HG02870 (cell line): ENCODE measurements at regions not wholly inside any gene's neighbourhood (a gene's known extent, or its start where the extent isn't known, plus 50 kb on each side); places are given as distances from the start of the nearest gene placed in this dataset.
A peak's percentile ranks its signal among the peaks of the same experiment; 100 is the strongest.

Source experiments
- ATAC-seq: cut with Tn5 transposase; IDR thresholded peaks from one replicate; pipeline ENCODE4 v1.9.1; 2021; ENCODE audit warnings: mild to moderate bottlenecking, moderate library complexity; ENCODE audit not compliant: unreplicated experiment

GRCh38 chr1:94734963-94735901, 84.9 kb upstream of the SLC44A3 start:
- no peak for ATAC-seq

DNA sequence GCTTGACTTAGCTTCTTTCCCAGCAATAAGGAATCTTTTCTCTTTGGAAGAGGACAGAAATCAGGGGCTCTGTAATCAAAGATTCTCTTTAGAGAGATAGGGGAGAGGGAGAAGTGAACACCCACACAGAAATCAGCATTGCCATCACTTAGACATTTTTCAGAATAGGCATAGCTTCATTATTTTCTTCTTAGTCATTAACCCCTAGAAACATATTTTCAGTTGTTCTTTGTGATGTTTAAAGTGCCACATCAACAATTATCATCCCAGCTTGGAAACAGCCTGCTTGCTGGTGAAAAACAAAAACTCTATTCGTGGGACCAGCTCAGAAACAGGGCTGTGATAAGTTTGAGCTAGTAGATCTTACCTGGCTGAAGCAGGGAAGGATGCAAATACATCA, 88.3 kb upstream of the SLC44A3 start:
- no peak for ATAC-seq

DNA sequence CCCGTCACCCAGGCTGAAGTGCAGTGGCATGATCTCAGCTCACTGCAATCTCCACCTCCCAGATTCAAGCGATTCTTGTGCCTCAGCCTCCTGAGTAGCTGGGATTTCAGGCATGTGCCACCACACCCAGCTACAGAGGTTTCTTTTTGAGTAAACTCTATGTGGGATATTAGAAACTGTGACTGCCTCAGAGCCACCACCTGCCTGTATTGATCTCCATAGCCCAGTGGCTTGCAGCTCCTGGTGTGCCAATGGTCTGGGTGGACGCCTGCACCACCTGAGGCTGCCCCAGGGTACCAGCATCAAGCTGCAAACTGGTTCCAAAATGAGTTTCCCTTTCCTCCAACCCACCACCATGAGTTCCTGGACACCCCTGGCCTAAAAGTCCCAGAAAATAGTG, 89.7 kb upstream of the SLC44A3 start:
- ATAC-seq, result no peak

DNA sequence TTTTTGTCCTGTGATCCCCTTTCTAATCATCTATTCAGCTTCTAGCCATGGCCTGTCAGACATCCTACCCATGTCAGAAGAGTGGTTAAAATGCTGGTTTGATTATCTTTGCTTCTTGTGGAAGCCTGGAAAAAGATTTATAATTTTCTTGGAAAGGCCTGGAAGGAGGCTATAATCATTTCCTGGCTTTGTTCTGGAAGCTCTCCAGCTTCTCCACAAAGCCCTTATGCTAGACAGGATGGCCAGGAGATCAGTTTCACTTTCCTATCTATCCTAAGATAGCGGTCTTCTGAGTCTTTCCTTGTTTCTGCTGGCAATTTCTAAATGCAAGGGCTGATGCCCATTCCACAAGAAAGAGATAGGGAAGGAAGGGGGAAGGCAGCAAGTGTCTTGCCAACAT, 90.9 kb upstream of the SLC44A3 start:
- no peak for ATAC-seq

DNA sequence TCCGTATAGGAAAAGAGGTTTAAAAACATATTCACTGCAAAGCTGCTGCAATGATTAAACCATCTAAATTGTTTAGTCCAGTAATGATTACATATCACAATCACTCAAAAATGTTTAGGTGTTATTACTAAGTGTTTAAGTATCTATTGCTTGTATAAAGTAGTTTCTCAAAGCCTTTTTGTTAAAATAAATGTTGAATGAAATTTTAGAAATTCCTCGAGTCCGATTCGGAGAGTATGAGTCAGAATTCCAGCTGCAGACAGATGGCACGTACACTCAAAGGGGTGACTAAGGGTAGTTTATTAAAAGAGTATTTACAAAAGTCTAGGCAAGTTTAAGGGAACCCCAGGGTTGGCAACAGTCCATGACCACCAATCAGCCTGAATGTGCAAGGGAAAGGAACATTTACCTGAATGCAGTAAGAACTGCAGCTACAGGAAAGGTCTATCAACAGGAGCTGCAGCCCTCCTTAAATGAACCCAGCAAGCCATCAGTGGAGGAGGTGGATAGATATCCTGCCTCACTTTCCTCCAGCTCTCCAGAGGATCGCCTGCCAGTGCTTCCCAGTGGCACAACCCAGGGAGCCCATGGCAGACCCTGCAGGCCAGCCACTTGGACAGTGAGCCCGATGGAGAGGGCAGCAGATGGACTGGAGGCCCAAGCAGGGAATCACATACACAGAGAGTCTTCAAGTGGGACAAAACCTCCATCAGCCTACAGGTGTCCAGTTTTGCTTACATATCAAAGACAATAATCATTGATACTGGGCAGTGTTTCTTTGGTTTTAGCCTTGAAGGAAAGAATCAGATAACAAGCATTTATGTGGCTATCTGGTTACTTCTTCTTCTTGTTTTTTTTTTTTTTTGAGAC, 92.1 kb upstream of the SLC44A3 start:
- ATAC-seq, result no peak

DNA sequence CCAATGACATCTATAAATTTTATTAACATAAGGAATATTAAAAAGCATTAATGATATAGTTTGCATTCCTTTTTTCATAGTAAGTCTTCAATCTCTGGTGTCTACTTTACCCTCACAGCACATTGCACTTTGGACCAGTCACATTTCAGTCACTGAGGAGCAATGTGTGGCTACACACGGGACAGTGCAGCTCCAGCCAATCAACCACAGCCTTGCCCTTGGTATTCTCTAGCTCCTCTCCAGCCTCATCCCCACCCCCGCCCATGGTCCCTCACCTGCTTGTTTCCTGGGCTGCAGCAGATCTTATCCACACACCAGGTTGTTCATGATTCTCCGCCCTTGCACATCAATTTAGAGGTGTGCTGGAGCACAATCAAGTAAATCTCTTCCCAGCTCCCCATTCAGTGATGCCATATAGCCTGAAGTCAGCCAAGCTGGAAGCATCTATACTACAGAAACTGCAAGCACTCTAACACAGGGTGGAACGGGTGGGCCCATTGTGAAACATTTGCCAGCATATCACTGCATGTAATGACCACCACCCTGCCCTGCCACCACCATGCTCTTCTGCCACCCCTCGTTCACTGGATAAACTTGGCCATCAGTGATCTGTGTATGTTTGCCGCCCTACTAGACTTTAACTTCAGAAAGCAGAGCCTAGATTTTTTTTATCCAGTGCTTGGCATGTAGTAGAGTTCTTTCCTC, 93.0 kb upstream of the SLC44A3 start:
- ATAC-seq, result no peak

- no peak for ATAC-seq
Measured at GRCh38 chr1:94725566-94725965, 94.6 kb upstream of the SLC44A3 start.

DNA sequence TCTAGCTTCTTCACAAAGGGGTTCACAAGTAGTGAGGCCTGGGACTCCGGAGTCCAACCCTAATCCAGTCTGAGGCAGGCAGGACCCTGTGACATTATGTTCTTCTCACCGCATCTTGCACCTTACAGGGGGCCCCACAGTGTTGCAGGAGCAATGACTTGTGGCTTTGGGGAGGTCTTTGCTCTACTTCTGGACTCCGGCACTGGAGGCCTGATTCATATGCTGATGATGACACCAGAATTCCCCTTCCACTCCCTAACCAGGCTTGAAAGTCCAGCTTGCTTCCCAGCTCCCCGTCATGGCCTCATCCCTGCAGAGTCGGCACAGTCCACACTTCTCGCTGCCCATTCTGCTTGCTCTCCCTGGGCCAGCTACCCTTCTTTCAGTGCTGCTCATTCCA, 96.3 kb upstream of the SLC44A3 start:
- ATAC-seq, result no peak

DNA sequence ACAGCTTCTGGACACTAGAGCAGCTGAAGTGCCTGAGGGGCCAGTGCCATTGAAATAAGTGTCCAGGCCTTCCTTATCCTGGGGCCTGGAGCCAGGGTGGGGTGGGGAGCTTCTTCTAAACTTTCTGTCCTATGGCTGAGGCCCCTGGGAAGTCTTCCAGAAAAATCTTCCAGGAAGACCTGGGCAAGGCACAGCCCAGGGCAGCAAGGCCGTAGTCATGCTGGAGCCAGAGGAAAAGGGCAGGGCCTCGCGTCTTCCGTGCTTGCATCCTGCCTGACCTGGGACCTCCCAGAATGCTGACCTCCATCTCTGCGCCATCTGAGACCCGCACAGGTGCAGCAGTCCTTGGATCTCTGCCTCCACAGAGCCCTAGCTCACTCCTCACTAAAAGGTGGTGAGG, 96.7 kb upstream of the SLC44A3 start:
- ATAC-seq, result no peak

DNA sequence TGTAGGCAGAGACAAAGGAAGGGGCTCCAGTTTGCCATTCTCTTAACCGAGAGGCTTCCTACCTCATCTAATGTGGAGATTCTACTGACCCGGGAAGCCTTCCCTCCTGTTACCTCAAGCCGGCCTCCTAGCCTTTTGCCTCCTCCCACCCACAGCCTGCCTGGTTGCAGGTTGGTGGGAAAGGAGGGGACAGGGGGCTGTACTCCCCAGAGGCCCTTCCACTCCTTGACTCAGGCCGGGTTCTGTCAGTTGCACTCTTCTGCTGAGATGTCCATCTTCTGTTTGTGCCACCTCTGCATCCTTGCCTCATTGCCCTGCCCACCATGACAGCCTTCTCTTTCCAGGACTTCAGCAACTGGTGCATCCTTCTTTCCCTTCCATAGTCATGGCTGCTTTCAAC, 98.0 kb upstream of the SLC44A3 start:
- ATAC-seq, result no peak

DNA sequence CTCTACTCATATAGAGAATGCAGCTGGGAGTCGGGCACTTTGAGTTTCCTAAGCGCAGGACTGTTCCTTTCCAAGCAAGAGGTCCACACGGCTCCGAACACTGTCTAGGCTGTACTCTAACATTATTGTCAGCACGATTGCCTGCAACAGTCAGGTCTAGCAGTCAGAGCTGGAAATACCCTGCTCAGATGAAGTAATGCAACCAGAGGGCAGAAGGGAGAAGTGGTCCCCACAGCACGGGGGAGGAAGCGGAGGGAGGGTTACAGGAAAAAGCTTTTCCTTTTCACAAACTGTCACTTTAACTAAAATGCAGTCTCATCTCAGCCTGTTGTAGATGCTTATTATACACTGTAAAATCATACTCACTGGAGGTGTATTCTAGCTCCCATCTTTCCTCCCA, 98.9 kb upstream of the SLC44A3 start:
- peak; percentile 40 for ATAC-seq

DNA sequence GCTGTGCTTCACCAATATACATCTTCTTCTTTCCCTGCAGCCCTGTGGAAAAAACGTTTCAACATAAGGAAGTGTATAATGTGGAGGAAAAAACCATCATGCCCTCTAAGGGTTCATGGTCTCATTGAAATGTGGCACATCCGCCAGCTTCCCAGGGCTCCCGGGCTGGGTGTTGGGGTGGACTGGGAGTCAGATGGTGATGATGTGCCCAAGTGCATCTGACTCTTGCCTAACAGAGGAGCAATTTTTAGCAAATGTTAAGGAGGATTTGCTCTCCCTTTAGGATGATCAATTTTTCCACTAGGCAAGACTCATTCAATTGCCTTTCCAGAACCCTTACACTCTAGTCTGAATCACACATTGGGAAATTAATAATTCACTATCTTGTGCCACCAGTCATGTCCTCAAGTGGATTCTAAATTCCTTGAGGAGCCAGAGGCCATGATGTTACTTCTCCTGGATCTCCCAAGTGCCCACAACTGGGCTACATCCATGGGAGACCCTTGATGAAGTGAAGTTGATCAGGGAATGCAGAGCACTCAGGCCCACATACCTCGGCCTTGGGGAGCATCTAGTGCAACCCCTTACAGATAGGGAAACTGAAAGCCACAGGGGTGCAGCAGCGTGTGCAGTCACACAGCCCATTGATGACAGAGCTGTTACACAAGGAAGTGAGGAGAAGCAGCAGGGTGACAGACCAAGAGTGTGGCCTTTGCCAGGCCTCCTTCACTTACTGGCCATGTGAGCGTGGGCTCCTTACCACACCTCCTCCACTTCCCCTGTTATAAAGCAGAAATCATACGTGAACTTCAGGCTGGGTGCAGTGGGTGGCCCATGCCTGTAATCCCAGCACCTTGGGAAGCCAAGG, 100.0 kb upstream of the SLC44A3 start:
- ATAC-seq, result peak; percentile 100

GRCh38 chr1:94716965-94717364, 103.2 kb upstream of the SLC44A3 start:
- ATAC-seq, result no peak

DNA sequence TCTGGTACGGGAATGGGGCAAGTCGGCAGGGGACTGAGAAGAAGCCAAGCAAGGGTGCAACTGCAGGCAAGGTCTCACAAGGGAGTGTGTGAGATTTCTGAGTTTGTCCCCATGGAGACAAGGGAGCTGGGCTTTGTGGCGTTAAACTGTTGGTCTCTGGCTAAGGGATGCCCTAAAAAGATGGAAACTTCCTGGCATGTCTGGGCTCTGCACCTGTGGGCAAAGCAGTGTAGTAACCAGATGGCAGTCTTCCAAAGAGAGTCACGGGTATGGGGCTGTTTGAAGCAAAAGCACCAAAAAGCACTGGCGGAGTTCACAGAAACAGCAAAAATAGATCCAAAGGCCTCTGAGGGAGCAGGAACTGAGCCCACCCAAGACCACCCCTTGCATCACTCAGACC, 104.8 kb upstream of the SLC44A3 start:
- ATAC-seq, result no peak

DNA sequence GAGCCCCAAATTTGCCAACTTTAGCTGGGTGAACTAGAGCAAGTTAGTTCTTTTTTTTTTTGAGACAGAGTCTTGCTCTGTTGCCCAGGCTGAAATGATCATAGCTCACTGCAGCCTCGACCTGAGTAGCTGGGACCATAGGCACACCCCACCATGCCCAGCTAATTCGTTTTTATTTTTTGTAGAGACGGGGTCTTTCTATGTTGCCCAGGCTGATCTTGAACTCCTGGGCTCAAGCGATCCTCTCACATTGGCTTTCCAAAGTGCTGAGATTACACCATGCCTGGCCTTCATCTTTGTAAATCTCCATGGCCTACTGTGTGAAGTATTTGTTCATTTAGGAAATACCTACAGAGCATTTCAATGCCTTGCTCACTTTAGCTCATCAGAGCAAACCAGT, 105.6 kb upstream of the SLC44A3 start:
- ATAC-seq, result no peak

- ATAC-seq, result no peak
Measured at GRCh38 chr1:94714152-94714551, 106.0 kb upstream of the SLC44A3 start.

- ATAC-seq, result peak; percentile 81
Measured at GRCh38 chr1:94713472-94714141, 106.5 kb upstream of the SLC44A3 start.

DNA sequence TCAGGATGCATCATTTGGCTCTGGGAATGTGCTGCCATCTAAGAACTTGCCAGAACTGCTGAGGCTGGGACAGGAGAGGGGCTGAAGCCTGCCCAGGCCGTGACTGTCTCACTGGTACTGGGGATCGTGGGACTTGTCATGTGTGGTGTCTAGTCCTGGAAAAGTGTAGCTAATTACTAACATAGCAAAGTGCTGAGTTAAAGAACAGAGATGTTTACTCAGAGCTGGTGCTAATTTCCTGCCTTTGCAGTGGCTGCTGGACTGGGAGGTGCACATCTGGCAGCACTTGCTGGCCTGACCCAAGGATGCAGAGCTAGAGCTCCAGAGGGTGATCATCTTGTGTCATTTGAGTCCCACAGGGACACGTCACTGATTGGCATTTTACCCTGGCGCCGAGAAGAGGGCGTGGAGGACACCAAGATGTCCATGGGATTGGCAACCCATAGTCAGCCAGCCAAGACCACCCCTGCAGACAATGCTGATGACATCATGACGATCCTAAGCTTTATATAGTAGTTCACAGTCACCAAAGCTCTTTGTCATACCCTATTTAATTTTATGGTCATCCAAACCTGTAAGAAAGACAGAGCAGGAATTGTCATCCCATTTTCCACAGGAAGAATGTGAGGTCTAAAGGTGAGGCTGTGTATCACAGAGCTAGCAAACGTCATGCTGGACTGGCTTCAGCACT, 110.1 kb upstream of the SLC44A3 start:
- no peak for ATAC-seq

- no peak for ATAC-seq
Measured at GRCh38 chr1:94708811-94709210, 111.3 kb upstream of the SLC44A3 start.
